ENCODE measurements at regions not wholly inside any gene's neighbourhood (a gene's known extent, or its start where the extent isn't known, plus 50 kb on each side); places are given as distances from the start of the nearest gene placed in this dataset.

DNA sequence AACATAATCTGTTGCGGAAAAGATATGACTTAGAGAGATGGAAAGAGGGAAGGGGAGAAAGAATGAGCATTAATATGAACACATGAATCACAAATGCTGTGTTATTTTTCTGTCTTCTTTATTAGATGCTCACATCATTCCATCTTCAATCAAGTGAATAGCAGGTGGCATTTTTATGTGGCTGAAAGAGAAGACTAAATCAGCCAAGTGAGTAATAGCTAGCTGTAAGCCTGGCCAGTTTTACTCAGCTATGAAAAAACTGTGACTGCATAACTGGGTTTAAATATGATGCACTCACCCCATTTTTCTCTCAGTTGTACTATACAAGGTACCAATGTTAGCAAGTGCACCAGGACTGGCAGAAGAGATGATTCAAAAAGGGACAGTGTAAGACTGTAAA lies 571.1 kb downstream of the JRKL start:
- CTCF ChIA-PET: no interaction called here
- Histone ChIP-seq H2BK5ac (ENCODE audit: low read depth, low read length, poor library complexity, severe bottlenecking) (no peak overlapping the region), H2AK5ac (ENCODE audit: low read depth, low read length) (no peak overlapping the region), H3K36me3 (ENCODE audit: control insufficient read depth, insufficient read depth, low read length) (no peaks in the 10 kb centered on the region), H3K27me3 (ENCODE audit: control insufficient read depth, insufficient read depth, low read length) (no peaks in the 10 kb centered on the region), H2AK9ac (replicated peaks; ENCODE audit: low read depth, low read length, poor library complexity) (no peak overlapping the region), H2AFZ (replicated peaks; ENCODE audit: low read length, poor library complexity) (no peak overlapping the region), H3K4me2 (ENCODE audit: low read depth, low read length) (no peak overlapping the region), H3K4ac (ENCODE audit: low read depth, low read length) (no peak overlapping the region), H3K56ac (ENCODE audit: extremely low read depth, insufficient read depth, low read length) (no peak overlapping the region), H3K18ac (ENCODE audit: low read depth, low read length) (no peak overlapping the region), H3K14ac (replicated peaks; ENCODE audit: low read depth, low read length) (no peak overlapping the region), H3K9me3 (ENCODE audit: control insufficient read depth, insufficient read depth, low read length) (peaks cover 10% of the 10 kb centered on the region), H3K23ac (ENCODE audit: low read depth, low read length) (no peak overlapping the region), H4K5ac (ENCODE audit: low read depth, low read length) (no peak overlapping the region), H3K9ac (ENCODE audit: low read depth, low read length) (no peak overlapping the region), H3K4me3 (ENCODE audit: insufficient read depth, low read depth, low read length) (no peak overlapping the region), H2BK15ac (ENCODE audit: low read depth, low read length) (no peak overlapping the region), H4K91ac (ENCODE audit: insufficient read depth, low read depth, low read length) (no peak overlapping the region), H3K79me1 (ENCODE audit: low read depth in 1 of 2, low read length in 2 of 2) (no peaks in the 10 kb centered on the region), H4K20me1 (ENCODE audit: insufficient read depth, low read length) (no peaks in the 10 kb centered on the region), H2BK20ac (ENCODE audit: low read depth, low read length) (no peak overlapping the region), H3K27ac (ENCODE audit: insufficient read depth, low read length) (no peak overlapping the region), H3K9me1 (ENCODE audit: insufficient read depth, low read length) (no peaks in the 10 kb centered on the region), H4K8ac (ENCODE audit: low read depth in 2 of 2, low read length in 2 of 2) (no peak overlapping the region), H2BK120ac (ENCODE audit: low read depth, low read length) (no peak overlapping the region), H3K4me1 (ENCODE audit: control insufficient read depth, insufficient read depth, low read length) (no peaks in the 10 kb centered on the region)
- TF ChIP-seq, protein P1, sequence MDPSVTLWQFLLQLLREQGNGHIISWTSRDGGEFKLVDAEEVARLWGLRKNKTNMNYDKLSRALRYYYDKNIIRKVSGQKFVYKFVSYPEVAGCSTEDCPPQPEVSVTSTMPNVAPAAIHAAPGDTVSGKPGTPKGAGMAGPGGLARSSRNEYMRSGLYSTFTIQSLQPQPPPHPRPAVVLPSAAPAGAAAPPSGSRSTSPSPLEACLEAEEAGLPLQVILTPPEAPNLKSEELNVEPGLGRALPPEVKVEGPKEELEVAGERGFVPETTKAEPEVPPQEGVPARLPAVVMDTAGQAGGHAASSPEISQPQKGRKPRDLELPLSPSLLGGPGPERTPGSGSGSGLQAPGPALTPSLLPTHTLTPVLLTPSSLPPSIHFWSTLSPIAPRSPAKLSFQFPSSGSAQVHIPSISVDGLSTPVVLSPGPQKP (IDR thresholded peaks at IDR 0.05; ENCODE audit: borderline replicate concordance, low read depth, low read length): no peak
- TF ChIP-seq POLR2A (IDR thresholded peaks at IDR 0.05; ENCODE audit: low read depth, low read length) (no peak), FOS (IDR thresholded peaks at IDR 0.05; ENCODE audit: low read depth, low read length) (no peak), CEBPB (IDR thresholded peaks at IDR 0.05; ENCODE audit: low read depth, low read length) (no peak), RCOR1 (IDR thresholded peaks at IDR 0.05; ENCODE audit: insufficient replicate concordance, low read length) (no peak), CHD1 (IDR thresholded peaks at IDR 0.05; ENCODE audit: low read depth, low read length) (no peak), BHLHE40 (IDR thresholded peaks at IDR 0.05; ENCODE audit: low read depth, low read length) (no peak), NFE2L2 (IDR thresholded peaks at IDR 0.05; ENCODE audit: low read depth, low read length) (no peak), MAZ (IDR thresholded peaks at IDR 0.05; ENCODE audit: borderline replicate concordance, low read depth, low read length) (no peak), SMC3 (IDR thresholded peaks at IDR 0.05; ENCODE audit: low read depth, low read length) (no peak)
- TF ChIP-seq, protein P2, sequence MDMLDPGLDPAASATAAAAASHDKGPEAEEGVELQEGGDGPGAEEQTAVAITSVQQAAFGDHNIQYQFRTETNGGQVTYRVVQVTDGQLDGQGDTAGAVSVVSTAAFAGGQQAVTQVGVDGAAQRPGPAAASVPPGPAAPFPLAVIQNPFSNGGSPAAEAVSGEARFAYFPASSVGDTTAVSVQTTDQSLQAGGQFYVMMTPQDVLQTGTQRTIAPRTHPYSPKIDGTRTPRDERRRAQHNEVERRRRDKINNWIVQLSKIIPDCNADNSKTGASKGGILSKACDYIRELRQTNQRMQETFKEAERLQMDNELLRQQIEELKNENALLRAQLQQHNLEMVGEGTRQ (IDR thresholded peaks at IDR 0.05; ENCODE audit: low read depth, low read length): no peak
- intact Hi-C loops (cut with micrococcal nuclease) (no loop called here), in situ Hi-C loops (cut with MboI; ENCODE audit: low sequenced_read_pairs) (no loop called here), dilution Hi-C loops (cut with HindIII; ENCODE audit: low sequenced_read_pairs, unreplicated experiment) (no loop called here)
- POLR2A ChIA-PET (ENCODE audit: unreplicated experiment): no interaction called here
- DNase-seq: no peak
- ATAC-seq (ENCODE audit: low read depth): no peak
- WGBS, 2 experiments (ENCODE audit: extremely low coverage in 2 of 2, insufficient read length in 1 of 2): no CpG with 5 or more reads among the region's 1 CpG
- no TSS peak for BruUV-seq (replicated peaks)

All from IMR-90 (cell line).